Endodermal cell (in vitro differentiated cells): ENCODE measurements at regions not wholly inside any gene's neighbourhood (a gene's known extent, or its start where the extent isn't known, plus 50 kb on each side); places are given as distances from the start of the nearest gene placed in this dataset.

ENCODE experiments used
- DNase-seq: peaks from one replicate; pipeline ENCODE4 v3.0.0-alpha.2; 2017
- H3K27ac ChIP-seq: 2 replicates; pipeline ENCODE4 v1.5.1; 2013; ENCODE audit warnings: mild to moderate bottlenecking, low read depth, low read length, moderate library complexity
- H3K27me3 ChIP-seq: 2 replicates; pipeline ENCODE4 v1.6.1; 2013; ENCODE audit warnings: mild to moderate bottlenecking, low read length, moderate library complexity; ENCODE audit not compliant: insufficient read depth, control insufficient read depth, poor library complexity, severe bottlenecking
- H3K36me3 ChIP-seq: 2 replicates; pipeline ENCODE4 v1.7.0; 2013; ENCODE audit warnings: mild to moderate bottlenecking, low read length, moderate library complexity; ENCODE audit not compliant: control insufficient read depth, insufficient read depth
- H3K4me1 ChIP-seq: one replicate; pipeline ENCODE4 v1.7.0; 2013; ENCODE audit warnings: low read length; ENCODE audit not compliant: control insufficient read depth, insufficient read depth
- H3K4me3 ChIP-seq: 2 replicates; pipeline ENCODE4 v1.5.1; 2013; ENCODE audit warnings: mild to moderate bottlenecking, low read length, moderate library complexity
- H3K9ac ChIP-seq: 2 replicates; pipeline ENCODE4 v1.6.1; 2013; ENCODE audit warnings: mild to moderate bottlenecking, low read length, moderate library complexity; ENCODE audit not compliant: poor library complexity, severe bottlenecking; ENCODE audit errors: extremely low read depth
- H3K9me3 ChIP-seq: 2 replicates; pipeline ENCODE4 v1.6.1; 2013; ENCODE audit warnings: mild to moderate bottlenecking, low read length, moderate library complexity; ENCODE audit not compliant: control insufficient read depth
- H3K27ac Mint-ChIP-seq: 2 replicates; pipeline ENCODE4 v1.8.0; 2020; ENCODE audit warnings: mixed read lengths
- H3K27me3 Mint-ChIP-seq: 2 replicates; pipeline ENCODE4 v1.8.0; 2021; ENCODE audit warnings: mild to moderate bottlenecking, mixed read lengths; ENCODE audit not compliant: insufficient read depth
- H3K36me3 Mint-ChIP-seq: 2 replicates; pipeline ENCODE4 v1.8.0; 2020; ENCODE audit warnings: low read depth, mixed read lengths
- H3K4me1 Mint-ChIP-seq: 2 replicates; pipeline ENCODE4 v1.8.0; 2020; ENCODE audit warnings: mixed read lengths
- H3K4me3 Mint-ChIP-seq: 2 replicates; pipeline ENCODE4 v1.8.0; 2020; ENCODE audit warnings: mild to moderate bottlenecking, moderate library complexity, mixed read lengths
- H3K9me3 Mint-ChIP-seq: 2 replicates; pipeline ENCODE4 v1.8.0; 2020; ENCODE audit warnings: mild to moderate bottlenecking, mixed read lengths
- CTCF ChIP-seq: fragments of 200-600 bp; sonication (generic); conservative IDR thresholded peaks from 2 replicates; pipeline ENCODE4 v1.5.0; 2021; ENCODE audit warnings: antibody characterized with exemption, mild to moderate bottlenecking
- WGBS, 2 experiments: methylation state at CpG; one replicate each; pipeline versions ENCODE4 v1.1.5 to v1.1.7; 2013; ENCODE audit warnings: missing lambda C conversion rate in 2 of 2, mixed read lengths in 1 of 2; ENCODE audit not compliant: insufficient coverage in 1 of 2, insufficient read length in 1 of 2; 5-methylcytosine and 5-hydroxymethylcytosine counted together

- peaks cover 8% of the 10 kb centered on the region for H3K9me3 ChIP-seq
- Mint-ChIP-seq H3K4me1 (no peaks in the 10 kb centered on the region), H3K27me3 (no peaks in the 10 kb centered on the region), H3K4me3 (no peak overlapping the region), H3K27ac (no peak overlapping the region), H3K36me3 (no peaks in the 10 kb centered on the region), H3K9me3 (peaks cover 12% of the 10 kb centered on the region)
- no peak for DNase-seq
- WGBS, 2 experiments, result 87 to 92% methylated on average over 2 to 13 of the region's 13 CpGs
- H3K4me1 ChIP-seq, result no peaks in the 10 kb centered on the region
- no peaks in the 10 kb centered on the region for H3K27me3 ChIP-seq
- H3K4me3 ChIP-seq, result no peak overlapping the region
- no peak overlapping the region for H3K9ac ChIP-seq
- H3K36me3 ChIP-seq, result no peaks in the 10 kb centered on the region
- TF ChIP-seq CTCF, result no peak
- no peak overlapping the region for H3K27ac ChIP-seq
Observed at GRCh38 chr22:48320048-48320682, 1507.5 kb downstream of the BRD1 start.

DNA sequence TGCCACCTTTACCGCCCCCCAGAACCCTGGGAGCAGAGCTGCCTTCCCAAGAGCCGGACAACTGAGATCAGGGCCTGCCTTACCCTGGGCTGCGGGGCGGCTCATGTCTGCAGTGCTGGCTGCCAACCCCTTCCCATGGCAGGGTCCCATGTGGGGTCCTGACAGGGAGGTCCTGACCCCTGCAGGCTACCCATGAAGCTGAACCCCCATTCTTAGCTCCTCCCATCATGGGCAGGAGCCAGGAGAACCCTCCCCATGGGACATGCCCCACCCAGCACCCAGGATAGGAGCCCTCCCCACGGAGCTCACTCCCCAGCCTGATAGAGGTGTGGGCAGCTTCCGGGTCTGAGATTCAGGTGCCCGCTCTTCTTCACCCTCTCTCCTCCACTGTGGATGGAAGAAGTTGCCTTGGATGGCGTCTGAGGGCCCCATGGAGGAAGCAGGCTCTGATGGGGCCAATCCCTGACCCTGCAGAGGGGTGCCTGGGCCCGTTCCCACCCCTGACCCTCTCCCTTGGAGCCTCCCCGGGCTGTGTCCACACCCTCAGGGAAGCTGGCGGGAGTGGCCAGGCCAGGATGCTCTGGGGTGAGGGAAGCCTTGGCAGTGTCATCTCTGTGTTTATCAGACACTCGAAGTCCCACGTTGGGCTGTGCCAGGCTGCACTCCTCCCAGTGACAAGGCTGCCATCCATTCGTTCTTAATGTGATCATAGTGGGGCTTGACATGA, 1508.2 kb downstream of the BRD1 start:
- peaks cover under 1% of the 10 kb centered on the region for H3K9me3 ChIP-seq
- peaks cover 7% of the 10 kb centered on the region for H3K9me3 Mint-ChIP-seq
- 95 to 99% methylated on average over 9 to 14 of the region's 14 CpGs for WGBS, 2 experiments

More for the DNA sequence above, 1508.2 kb downstream of the BRD1 start:
- H3K4me3 Mint-ChIP-seq, result no peak overlapping the region
- Histone ChIP-seq H3K27me3 (no peaks in the 10 kb centered on the region), H3K27ac (no peak overlapping the region), H3K4me1 (no peaks in the 10 kb centered on the region), H3K36me3 (no peaks in the 10 kb centered on the region), H3K4me3 (no peak overlapping the region), H3K9ac (no peak overlapping the region)
- no peak overlapping the region for H3K27ac Mint-ChIP-seq
- H3K4me1 Mint-ChIP-seq, result no peaks in the 10 kb centered on the region
- H3K36me3 Mint-ChIP-seq, result no peaks in the 10 kb centered on the region
- TF ChIP-seq CTCF, result no peak
- no peak for DNase-seq
- H3K27me3 Mint-ChIP-seq, result no peaks in the 10 kb centered on the region
